ENCODE measurements at regions not wholly inside any gene's neighbourhood (a gene's known extent, or its start where the extent isn't known, plus 50 kb on each side); places are given as distances from the start of the nearest gene placed in this dataset.
A peak's percentile ranks its signal among the peaks of the same experiment; 100 is the strongest.

GRCh38 chr15:36371509-36371908, 207.9 kb upstream of the CDIN1 start:
- intact Hi-C loops (cut with micrococcal nuclease; ENCODE audit: unreplicated experiment), result no loop called here
- no TSS peak for BruUV-seq (replicated peaks)
- Mint-ChIP-seq H3K36me3 (ENCODE audit: insufficient read depth, unreplicated experiment) (no peaks in the 10 kb centered on the region), H3K27ac (ENCODE audit: unreplicated experiment) (no peak overlapping the region), H3K4me1 (ENCODE audit: low read depth, unreplicated experiment) (peaks cover 8% of the 10 kb centered on the region), H3K4me3 (ENCODE audit: low read depth, unreplicated experiment) (no peak overlapping the region), H3K9me3 (ENCODE audit: low read depth, unreplicated experiment) (no peaks in the 10 kb centered on the region), H3K27me3 (ENCODE audit: unreplicated experiment) (no peaks in the 10 kb centered on the region)
- no peak for DNase-seq
- CTCF ChIA-PET, result no interaction called here
- TF ChIP-seq, protein P1, sequence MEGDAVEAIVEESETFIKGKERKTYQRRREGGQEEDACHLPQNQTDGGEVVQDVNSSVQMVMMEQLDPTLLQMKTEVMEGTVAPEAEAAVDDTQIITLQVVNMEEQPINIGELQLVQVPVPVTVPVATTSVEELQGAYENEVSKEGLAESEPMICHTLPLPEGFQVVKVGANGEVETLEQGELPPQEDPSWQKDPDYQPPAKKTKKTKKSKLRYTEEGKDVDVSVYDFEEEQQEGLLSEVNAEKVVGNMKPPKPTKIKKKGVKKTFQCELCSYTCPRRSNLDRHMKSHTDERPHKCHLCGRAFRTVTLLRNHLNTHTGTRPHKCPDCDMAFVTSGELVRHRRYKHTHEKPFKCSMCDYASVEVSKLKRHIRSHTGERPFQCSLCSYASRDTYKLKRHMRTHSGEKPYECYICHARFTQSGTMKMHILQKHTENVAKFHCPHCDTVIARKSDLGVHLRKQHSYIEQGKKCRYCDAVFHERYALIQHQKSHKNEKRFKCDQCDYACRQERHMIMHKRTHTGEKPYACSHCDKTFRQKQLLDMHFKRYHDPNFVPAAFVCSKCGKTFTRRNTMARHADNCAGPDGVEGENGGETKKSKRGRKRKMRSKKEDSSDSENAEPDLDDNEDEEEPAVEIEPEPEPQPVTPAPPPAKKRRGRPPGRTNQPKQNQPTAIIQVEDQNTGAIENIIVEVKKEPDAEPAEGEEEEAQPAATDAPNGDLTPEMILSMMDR (IDR thresholded peaks at IDR 0.05; ENCODE audit: unreplicated experiment), result no peak

GRCh38 chr15:36372968-36373367, 206.5 kb upstream of the CDIN1 start:
- Mint-ChIP-seq H3K9me3 (ENCODE audit: low read depth, unreplicated experiment) (peaks cover 3% of the 10 kb centered on the region), H3K4me3 (ENCODE audit: low read depth, unreplicated experiment) (no peak overlapping the region), H3K27ac (ENCODE audit: unreplicated experiment) (no peak overlapping the region), H3K27me3 (ENCODE audit: unreplicated experiment) (no peaks in the 10 kb centered on the region), H3K36me3 (ENCODE audit: insufficient read depth, unreplicated experiment) (no peaks in the 10 kb centered on the region), H3K4me1 (ENCODE audit: low read depth, unreplicated experiment) (peaks cover 8% of the 10 kb centered on the region)
- CTCF ChIA-PET, result no interaction called here
- TF ChIP-seq, protein P1 (IDR thresholded peaks at IDR 0.05; ENCODE audit: unreplicated experiment), result no peak
- no TSS peak for BruUV-seq (replicated peaks)
- intact Hi-C loops (cut with micrococcal nuclease; ENCODE audit: unreplicated experiment), result no loop called here
- no peak for DNase-seq

- CTCF ChIA-PET, result no interaction called here
- intact Hi-C loops (cut with micrococcal nuclease; ENCODE audit: unreplicated experiment), result no loop called here
- Mint-ChIP-seq H3K36me3 (ENCODE audit: insufficient read depth, unreplicated experiment) (no peaks in the 10 kb centered on the region), H3K4me1 (ENCODE audit: low read depth, unreplicated experiment) (peaks cover 8% of the 10 kb centered on the region), H3K9me3 (ENCODE audit: low read depth, unreplicated experiment) (peaks cover 3% of the 10 kb centered on the region), H3K27ac (ENCODE audit: unreplicated experiment) (peak overlapping the region; percentile 72), H3K4me3 (ENCODE audit: low read depth, unreplicated experiment) (no peak overlapping the region), H3K27me3 (ENCODE audit: unreplicated experiment) (no peaks in the 10 kb centered on the region)
- TF ChIP-seq, protein P1 (IDR thresholded peaks at IDR 0.05; ENCODE audit: unreplicated experiment), result no peak
- no TSS peak for BruUV-seq (replicated peaks)
- DNase-seq, result no peak
These were observed 205.9 kb upstream of the CDIN1 start for GRCh38 chr15:36373550-36373949.

GRCh38 chr15:36389107-36389506, 190.3 kb upstream of the CDIN1 start:
- Mint-ChIP-seq H3K9me3 (ENCODE audit: low read depth, unreplicated experiment) (no peaks in the 10 kb centered on the region), H3K27ac (ENCODE audit: unreplicated experiment) (no peak overlapping the region), H3K36me3 (ENCODE audit: insufficient read depth, unreplicated experiment) (no peaks in the 10 kb centered on the region), H3K4me1 (ENCODE audit: low read depth, unreplicated experiment) (no peaks in the 10 kb centered on the region), H3K4me3 (ENCODE audit: low read depth, unreplicated experiment) (no peak overlapping the region), H3K27me3 (ENCODE audit: unreplicated experiment) (no peaks in the 10 kb centered on the region)
- CTCF ChIA-PET, result no interaction called here
- DNase-seq, result no peak
- intact Hi-C loops (cut with micrococcal nuclease; ENCODE audit: unreplicated experiment), result no loop called here
- no TSS peak for BruUV-seq (replicated peaks)
- TF ChIP-seq, protein P1 (IDR thresholded peaks at IDR 0.05; ENCODE audit: unreplicated experiment), result no peak

DNA sequence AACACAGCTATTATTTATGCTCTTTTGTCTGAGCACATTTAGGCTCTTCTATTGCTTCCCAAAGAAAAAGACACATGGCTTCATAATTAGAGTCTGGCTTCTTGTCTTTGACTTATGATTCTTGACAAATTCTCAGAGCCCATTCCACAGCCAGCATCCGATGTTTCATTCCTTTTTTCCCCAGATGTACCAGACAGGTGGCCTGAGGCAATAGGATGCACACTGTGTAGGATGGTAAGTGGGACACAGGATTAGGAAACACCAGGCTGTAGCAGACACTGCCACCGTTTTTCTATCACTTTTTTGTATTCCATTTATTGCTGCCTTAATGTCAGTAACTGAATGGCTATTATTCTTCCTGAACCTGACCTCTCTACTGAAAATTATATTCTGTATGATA, 188.9 kb upstream of the CDIN1 start:
- H3K4me3 Mint-ChIP-seq (ENCODE audit: low read depth, unreplicated experiment), result no peak overlapping the region
- BruUV-seq (replicated peaks), result no TSS peak
- peaks cover 2% of the 10 kb centered on the region for H3K9me3 Mint-ChIP-seq (ENCODE audit: low read depth, unreplicated experiment)
- no peaks in the 10 kb centered on the region for H3K4me1 Mint-ChIP-seq (ENCODE audit: low read depth, unreplicated experiment)
- CTCF ChIA-PET, result no interaction called here
- H3K36me3 Mint-ChIP-seq (ENCODE audit: insufficient read depth, unreplicated experiment), result no peaks in the 10 kb centered on the region
- no peak for DNase-seq
- intact Hi-C loops (cut with micrococcal nuclease; ENCODE audit: unreplicated experiment), result no loop called here
- TF ChIP-seq, protein P1 (IDR thresholded peaks at IDR 0.05; ENCODE audit: unreplicated experiment), result no peak
- no peak overlapping the region for H3K27ac Mint-ChIP-seq (ENCODE audit: unreplicated experiment)
- H3K27me3 Mint-ChIP-seq (ENCODE audit: unreplicated experiment), result no peaks in the 10 kb centered on the region

Data from Calu3 (cell line).